WTC11 (cell line): ENCODE measurements at regions not wholly inside any gene's neighbourhood (a gene's known extent, or its start where the extent isn't known, plus 50 kb on each side); places are given as distances from the start of the nearest gene placed in this dataset.

Source experiments
- ATF2 ChIP-seq: sonication (generic); formaldehyde crosslinking; IDR thresholded peaks from 2 replicates; pipeline ENCODE4 v1.8.1; 2022; ENCODE audit warnings: low read depth, missing genetic modification reagents, borderline replicate concordance
- CREB1 ChIP-seq: sonication (generic); formaldehyde crosslinking; IDR thresholded peaks from 2 replicates; pipeline ENCODE4 v1.8.0; 2023; ENCODE audit warnings: mild to moderate bottlenecking, missing genetic modification reagents
- ELF4 ChIP-seq: sonication (generic); formaldehyde crosslinking; IDR thresholded peaks from 2 replicates; pipeline ENCODE4 v1.8.1; 2022; ENCODE audit warnings: low read depth, mild to moderate bottlenecking, moderate library complexity, missing genetic modification reagents
- ETV6 ChIP-seq: sonication (generic); formaldehyde crosslinking; IDR thresholded peaks from 2 replicates; pipeline ENCODE4 v1.8.1; 2022; ENCODE audit warnings: mild to moderate bottlenecking, missing genetic modification reagents
- MLX ChIP-seq: sonication (generic); formaldehyde crosslinking; IDR thresholded peaks from 2 replicates; pipeline ENCODE4 v1.8.1; 2023; ENCODE audit warnings: mild to moderate bottlenecking, missing genetic modification reagents, moderate library complexity
- SP1 ChIP-seq: sonication (generic); formaldehyde crosslinking; conservative IDR thresholded peaks from 2 replicates; pipeline ENCODE4 v1.8.1; 2022; ENCODE audit warnings: missing genetic modification reagents
- STAT6 ChIP-seq: sonication (generic); formaldehyde crosslinking; conservative IDR thresholded peaks from 2 replicates; pipeline ENCODE4 v1.8.1; 2023; ENCODE audit warnings: mild to moderate bottlenecking, low read depth, missing genetic modification reagents, moderate library complexity
- ZNF121 ChIP-seq: sonication (generic); formaldehyde crosslinking; IDR thresholded peaks from 2 replicates; pipeline ENCODE4 v1.8.0; 2023; ENCODE audit warnings: missing genetic modification reagents
- ZNF138 ChIP-seq: sonication (generic); formaldehyde crosslinking; conservative IDR thresholded peaks from 2 replicates; pipeline ENCODE4 v1.8.1; 2022; ENCODE audit warnings: mild to moderate bottlenecking, moderate library complexity, missing genetic modification reagents
- TF ChIP-seq, protein P1 (sequence below): fragments of 200-600 bp; IDR thresholded peaks from 2 replicates; pipeline ENCODE4 v1.8.0; 2022; ENCODE audit warnings: antibody characterized with exemption
- TF ChIP-seq, protein P2 (sequence below): sonication (generic); formaldehyde crosslinking; IDR thresholded peaks from 2 replicates; pipeline ENCODE4 v1.8.0; 2022; ENCODE audit warnings: mild to moderate bottlenecking, missing genetic modification reagents
- TF ChIP-seq, protein P3 (sequence below): sonication (generic); formaldehyde crosslinking; IDR thresholded peaks from 2 replicates; pipeline ENCODE4 v1.8.0; 2022; ENCODE audit warnings: mild to moderate bottlenecking, missing genetic modification reagents

- TF ChIP-seq, protein P1, sequence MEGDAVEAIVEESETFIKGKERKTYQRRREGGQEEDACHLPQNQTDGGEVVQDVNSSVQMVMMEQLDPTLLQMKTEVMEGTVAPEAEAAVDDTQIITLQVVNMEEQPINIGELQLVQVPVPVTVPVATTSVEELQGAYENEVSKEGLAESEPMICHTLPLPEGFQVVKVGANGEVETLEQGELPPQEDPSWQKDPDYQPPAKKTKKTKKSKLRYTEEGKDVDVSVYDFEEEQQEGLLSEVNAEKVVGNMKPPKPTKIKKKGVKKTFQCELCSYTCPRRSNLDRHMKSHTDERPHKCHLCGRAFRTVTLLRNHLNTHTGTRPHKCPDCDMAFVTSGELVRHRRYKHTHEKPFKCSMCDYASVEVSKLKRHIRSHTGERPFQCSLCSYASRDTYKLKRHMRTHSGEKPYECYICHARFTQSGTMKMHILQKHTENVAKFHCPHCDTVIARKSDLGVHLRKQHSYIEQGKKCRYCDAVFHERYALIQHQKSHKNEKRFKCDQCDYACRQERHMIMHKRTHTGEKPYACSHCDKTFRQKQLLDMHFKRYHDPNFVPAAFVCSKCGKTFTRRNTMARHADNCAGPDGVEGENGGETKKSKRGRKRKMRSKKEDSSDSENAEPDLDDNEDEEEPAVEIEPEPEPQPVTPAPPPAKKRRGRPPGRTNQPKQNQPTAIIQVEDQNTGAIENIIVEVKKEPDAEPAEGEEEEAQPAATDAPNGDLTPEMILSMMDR, result no peak
- TF ChIP-seq STAT6 (CRISPR knock-in tag) (no peak), ZNF121 (no peak), SP1 (CRISPR knock-in tag) (no peak), MLX (no peak), ATF2 (CRISPR knock-in tag) (no peak), ZNF138 (CRISPR knock-in tag) (no peak), ELF4 (CRISPR knock-in tag) (no peak), ETV6 (CRISPR knock-in tag) (no peak), CREB1 (CRISPR knock-in tag) (no peak)
- TF ChIP-seq, protein P2, sequence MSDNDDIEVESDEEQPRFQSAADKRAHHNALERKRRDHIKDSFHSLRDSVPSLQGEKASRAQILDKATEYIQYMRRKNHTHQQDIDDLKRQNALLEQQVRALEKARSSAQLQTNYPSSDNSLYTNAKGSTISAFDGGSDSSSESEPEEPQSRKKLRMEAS (CRISPR knock-in tag), result no peak
- TF ChIP-seq, protein P3, sequence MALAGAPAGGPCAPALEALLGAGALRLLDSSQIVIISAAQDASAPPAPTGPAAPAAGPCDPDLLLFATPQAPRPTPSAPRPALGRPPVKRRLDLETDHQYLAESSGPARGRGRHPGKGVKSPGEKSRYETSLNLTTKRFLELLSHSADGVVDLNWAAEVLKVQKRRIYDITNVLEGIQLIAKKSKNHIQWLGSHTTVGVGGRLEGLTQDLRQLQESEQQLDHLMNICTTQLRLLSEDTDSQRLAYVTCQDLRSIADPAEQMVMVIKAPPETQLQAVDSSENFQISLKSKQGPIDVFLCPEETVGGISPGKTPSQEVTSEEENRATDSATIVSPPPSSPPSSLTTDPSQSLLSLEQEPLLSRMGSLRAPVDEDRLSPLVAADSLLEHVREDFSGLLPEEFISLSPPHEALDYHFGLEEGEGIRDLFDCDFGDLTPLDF, result no peak
Observed at GRCh38 chr6:140062043-140063020, 687.9 kb upstream of the CITED2 start.
